Osteocyte (in vitro differentiated cells): ENCODE measurements at regions not wholly inside any gene's neighbourhood (a gene's known extent, or its start where the extent isn't known, plus 50 kb on each side); places are given as distances from the start of the nearest gene placed in this dataset.

Experiments used
- DNase-seq: peaks from one replicate; pipeline ENCODE4 v3.0.0; 2021; ENCODE audit warnings: mixed read lengths; ENCODE audit not compliant: unreplicated experiment; ENCODE audit errors: extremely low spot score
- H3K27ac Mint-ChIP-seq: one replicate; pipeline ENCODE4 v1.8.0; 2021; ENCODE audit warnings: mild to moderate bottlenecking, mixed read lengths; ENCODE audit not compliant: unreplicated experiment
- H3K27me3 Mint-ChIP-seq: one replicate; pipeline ENCODE4 v1.8.0; 2021; ENCODE audit warnings: mixed read lengths; ENCODE audit not compliant: unreplicated experiment
- H3K36me3 Mint-ChIP-seq: one replicate; pipeline ENCODE4 v1.8.0; 2021; ENCODE audit warnings: mixed read lengths; ENCODE audit not compliant: unreplicated experiment
- H3K4me1 Mint-ChIP-seq: one replicate; pipeline ENCODE4 v1.8.0; 2021; ENCODE audit warnings: mixed read lengths; ENCODE audit not compliant: unreplicated experiment
- H3K4me3 Mint-ChIP-seq: one replicate; pipeline ENCODE4 v1.8.0; 2021; ENCODE audit warnings: mild to moderate bottlenecking, moderate library complexity, mixed read lengths; ENCODE audit not compliant: unreplicated experiment
- H3K9me3 Mint-ChIP-seq: one replicate; pipeline ENCODE4 v1.8.0; 2021; ENCODE audit warnings: mixed read lengths; ENCODE audit not compliant: unreplicated experiment
- TF ChIP-seq, protein P1 (sequence below): fragments of 200-600 bp; sonication (generic); IDR thresholded peaks from 2 replicates; pipeline ENCODE4 v1.5.0; 2021; ENCODE audit warnings: antibody characterized with exemption, mild to moderate bottlenecking, moderate library complexity

DNA sequence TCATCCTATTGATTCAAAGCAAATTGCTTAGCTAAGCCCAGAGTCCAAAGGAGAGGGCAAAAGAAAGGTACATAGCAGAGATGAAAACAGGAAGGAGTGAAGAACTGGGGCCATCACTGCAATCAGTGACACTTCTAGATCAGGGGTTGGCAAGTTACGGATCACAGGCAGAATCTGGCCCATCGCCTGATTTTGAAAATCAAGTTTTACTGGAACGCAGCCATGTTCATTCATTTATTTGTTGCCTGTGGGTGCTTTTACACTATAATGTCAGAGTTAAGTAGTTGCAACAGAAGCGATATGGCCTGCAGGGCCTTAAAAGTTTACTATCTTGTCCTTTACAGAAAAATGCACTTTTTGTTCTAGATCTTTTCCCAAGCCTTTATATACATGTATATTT is 271.7 kb upstream of the TOPAZ1 start:
- Mint-ChIP-seq H3K27ac (no peak overlapping the region), H3K36me3 (no peaks in the 10 kb centered on the region), H3K4me3 (no peak overlapping the region), H3K4me1 (no peaks in the 10 kb centered on the region), H3K27me3 (peaks cover 49% of the 10 kb centered on the region), H3K9me3 (no peaks in the 10 kb centered on the region)
- DNase-seq, result no peak
- TF ChIP-seq, protein P1, sequence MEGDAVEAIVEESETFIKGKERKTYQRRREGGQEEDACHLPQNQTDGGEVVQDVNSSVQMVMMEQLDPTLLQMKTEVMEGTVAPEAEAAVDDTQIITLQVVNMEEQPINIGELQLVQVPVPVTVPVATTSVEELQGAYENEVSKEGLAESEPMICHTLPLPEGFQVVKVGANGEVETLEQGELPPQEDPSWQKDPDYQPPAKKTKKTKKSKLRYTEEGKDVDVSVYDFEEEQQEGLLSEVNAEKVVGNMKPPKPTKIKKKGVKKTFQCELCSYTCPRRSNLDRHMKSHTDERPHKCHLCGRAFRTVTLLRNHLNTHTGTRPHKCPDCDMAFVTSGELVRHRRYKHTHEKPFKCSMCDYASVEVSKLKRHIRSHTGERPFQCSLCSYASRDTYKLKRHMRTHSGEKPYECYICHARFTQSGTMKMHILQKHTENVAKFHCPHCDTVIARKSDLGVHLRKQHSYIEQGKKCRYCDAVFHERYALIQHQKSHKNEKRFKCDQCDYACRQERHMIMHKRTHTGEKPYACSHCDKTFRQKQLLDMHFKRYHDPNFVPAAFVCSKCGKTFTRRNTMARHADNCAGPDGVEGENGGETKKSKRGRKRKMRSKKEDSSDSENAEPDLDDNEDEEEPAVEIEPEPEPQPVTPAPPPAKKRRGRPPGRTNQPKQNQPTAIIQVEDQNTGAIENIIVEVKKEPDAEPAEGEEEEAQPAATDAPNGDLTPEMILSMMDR, result no peak

DNA sequence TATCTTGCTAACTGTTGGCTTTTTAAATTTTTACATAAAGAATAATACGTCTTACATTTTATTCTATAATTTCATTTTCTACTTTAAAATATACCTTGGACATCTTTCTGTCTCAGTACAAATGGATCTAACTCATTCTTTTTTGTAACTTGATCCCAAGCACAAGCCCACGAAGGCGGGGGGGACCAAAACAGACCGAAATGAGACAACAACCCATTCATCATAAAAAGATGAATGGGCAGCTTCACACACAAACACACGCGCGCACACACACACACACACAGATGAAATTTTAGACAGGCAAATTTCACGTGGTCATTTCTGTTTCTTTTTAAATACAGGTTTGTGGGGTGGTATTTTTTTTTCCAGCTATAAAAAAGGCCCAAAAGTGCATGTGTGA is 271.3 kb upstream of the TOPAZ1 start:
- H3K36me3 Mint-ChIP-seq, result no peaks in the 10 kb centered on the region
- no peak overlapping the region for H3K27ac Mint-ChIP-seq
- no peak for DNase-seq
- H3K4me3 Mint-ChIP-seq, result no peak overlapping the region
- peaks cover 50% of the 10 kb centered on the region for H3K27me3 Mint-ChIP-seq
- H3K9me3 Mint-ChIP-seq, result no peaks in the 10 kb centered on the region
- H3K4me1 Mint-ChIP-seq, result no peaks in the 10 kb centered on the region
- TF ChIP-seq, protein P1, result no peak

DNA sequence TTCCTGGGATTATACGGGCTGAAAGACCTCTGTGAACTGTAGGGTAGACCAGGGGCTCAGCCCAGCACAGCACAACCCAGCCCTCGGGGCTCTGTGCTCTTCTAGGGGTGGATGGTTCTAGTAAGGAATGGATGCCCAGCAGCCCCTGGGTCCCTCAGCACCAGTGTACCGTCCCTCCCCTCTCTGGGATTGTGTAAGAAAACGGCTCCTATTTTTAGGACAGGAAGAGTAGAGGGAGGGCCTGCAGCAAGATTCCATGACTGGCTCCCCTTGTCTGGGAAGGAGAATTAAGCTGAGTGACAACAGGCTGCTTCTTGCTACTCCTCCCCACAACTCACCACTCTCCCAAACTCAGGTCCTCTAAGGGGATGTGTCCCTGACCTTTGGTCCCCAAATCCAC is 270.8 kb upstream of the TOPAZ1 start:
- TF ChIP-seq, protein P1, result no peak
- Mint-ChIP-seq H3K4me3 (no peak overlapping the region), H3K27me3 (peaks cover 50% of the 10 kb centered on the region), H3K9me3 (no peaks in the 10 kb centered on the region), H3K27ac (no peak overlapping the region), H3K36me3 (no peaks in the 10 kb centered on the region), H3K4me1 (no peaks in the 10 kb centered on the region)
- DNase-seq, result no peak

DNA sequence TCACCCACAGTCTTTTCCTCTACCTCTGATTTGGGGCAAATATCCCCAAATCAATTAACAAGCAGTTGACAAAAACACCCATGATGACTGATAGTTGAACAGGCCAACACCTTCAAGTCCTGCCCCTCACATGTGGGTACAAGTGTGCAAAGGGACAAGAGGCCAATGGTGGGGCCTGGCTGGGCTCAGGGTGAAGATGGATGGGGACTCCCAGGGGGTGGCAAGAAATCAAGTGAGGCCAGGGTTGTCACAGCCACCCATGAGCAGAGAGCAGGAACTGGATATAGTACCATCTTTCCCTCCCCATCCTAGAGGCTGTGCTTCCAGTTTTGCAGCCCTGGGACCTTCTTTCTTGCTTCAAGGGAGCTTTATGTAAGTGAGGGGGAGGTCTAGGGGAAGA is 270.2 kb upstream of the TOPAZ1 start:
- Mint-ChIP-seq H3K36me3 (no peaks in the 10 kb centered on the region), H3K9me3 (no peaks in the 10 kb centered on the region), H3K4me3 (no peak overlapping the region), H3K27ac (no peak overlapping the region), H3K27me3 (peaks cover 44% of the 10 kb centered on the region), H3K4me1 (no peaks in the 10 kb centered on the region)
- TF ChIP-seq, protein P1, result no peak
- DNase-seq, result no peak

DNA sequence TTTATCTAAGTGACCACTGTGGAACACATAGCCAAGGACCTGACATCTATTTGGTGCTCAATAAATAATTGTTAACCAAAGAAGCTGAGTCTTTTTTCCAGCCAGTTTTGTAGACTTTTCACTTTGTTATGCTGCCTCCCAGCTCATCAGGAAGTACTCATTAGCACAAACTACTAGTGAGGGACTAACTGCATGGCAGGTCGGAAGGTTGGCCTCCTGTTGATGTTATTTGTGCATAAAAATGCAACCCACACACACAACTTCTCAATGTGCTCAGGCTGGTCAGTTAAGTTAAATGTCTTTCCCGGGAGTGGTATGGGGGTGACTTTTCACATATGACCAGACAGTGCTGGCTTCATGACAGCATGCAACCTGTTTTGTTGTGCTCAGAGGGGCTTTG is 263.0 kb upstream of the TOPAZ1 start:
- no peak overlapping the region for H3K27ac Mint-ChIP-seq
- TF ChIP-seq, protein P1, result no peak
- no peaks in the 10 kb centered on the region for H3K36me3 Mint-ChIP-seq
- peaks cover 8% of the 10 kb centered on the region for H3K9me3 Mint-ChIP-seq
- no peak overlapping the region for H3K4me3 Mint-ChIP-seq
- DNase-seq, result no peak
- no peaks in the 10 kb centered on the region for H3K4me1 Mint-ChIP-seq
- H3K27me3 Mint-ChIP-seq, result peaks cover 81% of the 10 kb centered on the region
